NCI-H1092 treated with DMSO at 0.1 percent for 48 hours (cell line): ENCODE measurements at regions not wholly inside any gene's neighbourhood (a gene's known extent, or its start where the extent isn't known, plus 50 kb on each side); places are given as distances from the start of the nearest gene placed in this dataset.

Source experiments
- DNase-seq: peaks from one replicate; lab custom pipeline; 2025; lab: John Stamatoyannopoulos, UW

DNA sequence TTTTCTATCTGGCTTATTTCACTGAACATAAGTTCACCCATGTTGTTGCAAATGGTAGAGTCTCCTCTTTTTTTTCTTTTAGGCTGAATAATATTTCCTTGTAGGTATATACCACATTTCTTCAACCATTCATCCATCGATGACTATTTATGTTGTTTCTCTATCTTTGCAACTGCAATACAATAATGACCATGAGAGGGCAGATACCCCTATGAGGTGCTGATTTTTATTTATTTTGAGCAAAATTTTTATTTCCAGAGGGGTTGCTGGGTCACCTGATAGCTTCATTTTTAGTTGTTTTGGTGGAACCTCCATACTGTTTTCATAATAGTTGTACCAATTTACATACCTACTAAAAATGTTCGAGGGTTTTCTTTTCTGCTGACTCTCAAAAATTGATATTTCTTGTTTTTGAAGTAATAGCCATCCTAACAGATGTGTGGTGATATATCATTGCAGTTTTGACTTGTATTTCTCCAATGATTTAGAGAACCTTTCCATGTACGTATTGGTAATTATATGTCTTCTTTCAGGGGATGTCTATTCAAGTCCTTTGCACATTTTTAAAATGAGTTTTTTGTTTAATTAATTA is 1697.0 kb downstream of the PCDH7 start:
- DNase-seq, result no peak

DNA sequence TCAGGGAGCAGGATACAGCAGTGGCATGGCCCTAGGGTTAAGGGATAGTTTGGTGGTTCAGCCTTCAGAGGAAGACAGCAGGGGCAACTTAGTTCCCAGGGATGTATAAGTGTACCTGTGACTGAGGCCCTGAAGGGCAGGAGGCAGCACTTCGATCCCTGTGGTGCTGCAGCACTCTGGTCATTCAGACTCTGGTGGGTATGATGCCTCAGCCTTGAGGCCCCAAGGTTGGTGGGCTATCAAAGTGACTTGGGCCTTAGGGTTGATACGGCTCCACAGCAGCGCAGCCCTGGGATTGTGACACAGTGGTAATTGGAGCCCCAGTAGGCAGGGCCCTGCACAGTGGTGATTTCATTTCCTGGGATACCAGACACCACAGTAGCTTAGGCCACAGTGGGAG is 1703.1 kb downstream of the PCDH7 start:
- DNase-seq, result no peak

DNA sequence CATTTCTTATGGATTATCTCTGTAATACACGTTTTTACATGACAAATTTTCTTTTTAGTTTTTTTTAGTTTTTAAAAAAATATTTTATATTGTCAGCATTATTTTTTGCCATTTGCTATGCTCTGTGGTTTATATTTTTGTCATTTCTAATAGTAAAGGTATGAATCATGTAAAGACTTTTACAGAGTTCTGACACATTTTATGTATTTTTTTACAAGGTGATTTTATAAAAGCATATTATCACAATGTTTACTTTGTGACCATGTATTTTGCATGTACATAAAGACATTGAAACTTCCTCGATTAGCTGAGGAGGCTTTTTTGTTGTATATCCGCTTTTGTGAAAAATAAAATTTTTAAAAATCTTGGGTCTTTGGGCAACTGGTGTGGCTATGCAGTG is 1705.1 kb downstream of the PCDH7 start:
- DNase-seq, result no peak

DNA sequence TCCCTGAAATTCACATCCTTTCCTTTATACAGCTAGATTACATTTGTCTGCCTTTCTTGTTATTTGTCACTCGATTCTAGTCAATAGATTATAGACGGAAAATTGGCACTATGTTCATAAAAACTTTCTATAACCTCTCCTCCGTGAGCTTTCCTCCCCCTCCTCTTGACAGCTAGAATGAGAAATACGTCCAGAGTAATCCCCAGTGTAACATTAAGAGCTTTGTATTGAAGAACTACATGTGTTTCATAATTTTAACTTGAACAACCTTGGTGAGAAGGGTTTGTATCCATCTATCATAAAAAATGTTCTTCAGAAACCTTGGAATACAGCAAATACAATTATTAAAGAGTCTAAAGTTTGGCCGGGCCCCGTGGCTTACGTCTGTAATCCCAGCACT is 1707.4 kb downstream of the PCDH7 start:
- no peak for DNase-seq

DNA sequence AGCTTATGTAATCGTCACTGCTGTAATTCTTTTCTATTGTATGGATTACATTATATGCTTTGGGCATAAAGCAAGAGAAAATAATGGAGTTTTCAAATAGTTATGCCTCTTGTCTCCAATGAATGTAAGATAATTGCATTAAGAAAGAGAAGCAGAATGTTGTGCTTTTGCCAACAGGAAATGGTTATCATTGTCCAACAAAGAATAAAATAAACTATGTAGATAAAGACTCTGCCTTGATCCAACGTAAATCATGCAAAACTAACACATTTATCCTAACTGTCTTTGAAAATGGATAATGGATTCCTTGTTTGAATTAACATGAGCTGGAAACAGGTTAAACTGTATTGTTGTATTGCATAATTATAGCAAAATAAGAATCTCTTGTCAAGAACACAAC is 1709.0 kb downstream of the PCDH7 start:
- DNase-seq, result no peak

DNA sequence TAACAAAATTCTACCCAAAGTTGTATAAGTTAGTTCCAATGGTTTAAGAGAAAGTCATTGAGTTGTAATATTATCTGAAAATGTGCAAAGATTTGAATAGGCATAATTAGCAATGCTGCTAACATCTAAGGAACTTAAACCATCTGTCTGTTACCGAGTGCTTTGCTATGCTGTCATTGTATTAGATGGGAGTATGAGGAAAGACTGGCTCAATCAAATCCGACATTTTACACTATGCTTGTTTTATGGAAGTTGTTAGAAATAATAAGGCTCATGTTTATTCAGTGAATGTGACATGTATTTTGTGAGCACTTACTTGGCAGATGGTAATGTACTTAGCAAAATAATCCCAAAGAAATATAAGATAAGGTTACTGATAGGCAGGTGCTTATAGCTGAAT is 1715.1 kb downstream of the PCDH7 start:
- DNase-seq, result no peak

DNA sequence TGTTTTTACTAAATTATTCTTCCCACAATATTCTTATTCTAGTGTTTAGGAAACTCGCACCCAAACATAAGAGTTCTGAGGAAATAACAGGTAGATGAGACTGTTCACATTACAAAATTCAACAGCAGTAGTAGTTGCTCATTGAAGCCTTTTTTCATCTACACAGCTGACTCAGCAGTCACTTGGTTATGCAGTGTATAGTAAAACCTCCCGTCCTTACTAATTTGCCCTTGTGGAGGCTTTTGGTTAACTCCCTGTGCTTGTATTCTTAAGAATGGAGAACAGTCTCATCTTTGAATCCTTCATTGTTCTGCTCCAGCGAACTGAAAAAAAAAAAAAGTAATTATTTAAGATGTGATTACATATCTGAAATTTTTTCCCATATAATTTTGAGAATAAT is 1716.6 kb downstream of the PCDH7 start:
- DNase-seq, result no peak

DNA sequence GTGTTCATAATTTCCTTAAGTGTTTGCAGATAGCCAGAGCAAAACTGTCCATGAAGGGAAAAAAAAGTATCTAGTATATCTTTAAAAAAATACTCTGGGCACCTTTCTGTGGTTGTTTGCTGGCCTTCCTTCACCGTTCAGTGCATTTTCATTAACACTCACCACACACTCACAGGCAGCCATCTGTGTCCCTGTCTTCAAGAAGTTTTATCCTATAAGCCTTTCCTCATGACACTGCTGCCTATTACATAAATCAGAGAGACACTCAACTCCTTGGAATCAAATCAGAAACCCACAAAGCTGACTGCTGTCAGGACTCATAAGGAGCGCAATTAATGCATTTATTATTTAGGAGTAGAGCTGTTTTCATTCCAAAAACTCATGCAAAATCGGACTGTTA is 1720.2 kb downstream of the PCDH7 start:
- DNase-seq, result no peak

DNA sequence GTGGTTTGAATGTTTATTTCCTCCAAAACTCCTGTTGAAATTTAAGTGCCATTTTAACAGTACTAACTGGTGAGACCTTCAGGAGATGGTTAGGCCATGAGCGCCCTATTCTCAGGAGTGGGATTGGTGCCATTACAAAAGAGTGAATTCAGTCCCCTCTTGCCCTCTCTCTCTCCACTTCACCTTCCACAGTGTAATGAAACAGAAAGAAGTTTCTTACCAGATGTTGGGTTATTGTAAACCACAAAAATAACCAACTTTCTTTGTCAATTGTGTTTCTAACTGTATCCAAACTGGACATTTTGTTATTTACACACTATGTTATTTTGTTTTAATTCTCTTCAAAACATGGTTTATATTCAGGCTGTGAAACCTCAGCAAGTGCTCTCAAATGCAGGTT is 1734.3 kb downstream of the PCDH7 start:
- no peak for DNase-seq

DNA sequence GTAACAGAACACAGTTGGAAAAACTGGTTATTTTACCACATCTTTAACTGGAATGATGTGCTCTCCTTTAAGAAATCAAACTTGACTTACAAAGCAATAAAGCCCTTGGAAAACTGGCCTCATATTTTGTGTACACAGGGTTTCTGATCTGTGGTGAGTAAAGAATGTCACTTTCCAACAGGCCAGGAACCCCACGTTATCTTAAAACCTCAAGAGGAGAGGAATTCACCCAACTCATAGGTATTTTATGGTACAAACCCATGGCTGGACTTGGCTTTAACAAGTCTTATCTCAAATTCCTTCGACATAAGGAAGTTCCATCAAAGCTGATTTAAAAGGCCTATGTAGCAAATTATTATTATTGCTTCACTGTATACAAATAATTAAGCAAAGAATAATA is 1735.1 kb downstream of the PCDH7 start:
- no peak for DNase-seq

DNA sequence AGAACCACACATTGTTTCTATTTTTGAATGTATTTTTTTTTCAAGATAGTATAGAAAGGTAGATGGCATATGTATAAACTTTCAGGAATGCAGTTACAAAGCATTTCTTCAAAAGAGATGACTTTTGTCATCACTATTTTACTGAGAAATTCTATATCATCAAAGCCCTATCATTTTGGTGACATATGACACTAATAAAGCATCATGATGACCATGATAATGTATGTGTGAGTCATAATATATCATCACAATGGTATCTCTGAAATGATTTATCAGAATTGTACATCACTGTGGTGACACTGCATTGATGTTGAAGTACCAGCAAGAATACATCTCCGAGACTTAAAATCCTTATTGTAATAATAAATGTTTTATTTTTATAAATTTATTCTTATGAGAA is 1740.8 kb downstream of the PCDH7 start:
- no peak for DNase-seq

DNA sequence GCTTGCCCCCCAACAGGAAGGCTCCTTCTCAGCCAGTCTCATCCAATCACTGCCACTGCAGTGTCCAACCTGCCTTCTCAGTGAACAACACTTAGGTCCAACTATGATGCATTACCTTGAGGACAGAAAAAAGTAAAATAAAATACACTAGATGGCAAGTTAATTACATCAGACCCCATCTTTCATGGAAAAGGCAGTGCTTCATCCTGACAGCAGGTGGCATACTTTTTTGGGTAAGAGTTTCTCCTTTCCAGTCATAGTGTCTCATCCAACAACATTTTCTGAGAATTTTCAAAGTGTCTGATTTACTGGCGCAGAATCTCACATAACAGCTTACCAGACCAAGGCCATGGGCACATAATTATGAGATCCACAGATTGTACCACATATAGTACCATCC is 1742.8 kb downstream of the PCDH7 start:
- no peak for DNase-seq

DNA sequence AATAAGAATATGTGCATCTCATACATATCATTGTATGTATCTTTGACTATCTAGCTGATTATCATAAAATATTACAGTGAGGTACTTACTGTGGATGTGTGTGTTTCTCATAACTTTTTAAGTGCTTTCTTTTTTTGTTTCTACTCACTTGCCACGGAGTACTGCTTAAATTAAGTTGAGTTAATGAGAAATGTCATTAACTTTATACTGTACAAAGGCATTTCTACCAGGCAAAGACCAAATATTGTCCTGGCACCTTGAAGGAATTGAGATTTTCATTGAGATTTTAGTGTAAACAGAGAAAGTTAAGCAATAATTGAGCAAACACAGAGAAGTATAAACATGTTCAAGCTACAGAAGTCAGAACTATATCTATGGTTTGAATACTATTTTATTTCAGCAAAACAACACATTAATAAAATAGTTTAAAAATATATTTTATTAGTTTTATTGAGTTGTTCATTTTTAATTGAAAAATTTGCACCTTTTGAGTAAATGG is 1750.0 kb downstream of the PCDH7 start:
- DNase-seq, result no peak

DNA sequence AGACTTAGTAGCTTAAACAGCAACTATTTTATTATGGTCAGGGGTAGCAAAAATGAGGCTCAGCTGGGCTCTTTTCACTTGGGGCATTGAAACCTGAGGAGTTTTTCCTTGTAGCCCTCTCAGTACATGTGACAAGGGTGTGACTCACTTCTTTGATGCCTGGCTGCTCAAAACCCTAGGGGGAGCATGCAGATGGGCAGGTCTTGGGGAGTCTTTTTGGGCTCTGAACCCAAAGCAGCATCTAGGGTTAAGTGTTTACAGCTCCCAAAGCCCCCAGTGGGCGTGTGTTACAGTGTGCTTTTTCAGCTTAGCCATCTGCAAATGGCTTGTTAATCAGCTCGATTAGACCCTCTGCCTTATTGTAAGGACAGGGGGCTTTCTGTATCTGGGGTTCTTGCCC is 1752.7 kb downstream of the PCDH7 start:
- DNase-seq, result no peak

DNA sequence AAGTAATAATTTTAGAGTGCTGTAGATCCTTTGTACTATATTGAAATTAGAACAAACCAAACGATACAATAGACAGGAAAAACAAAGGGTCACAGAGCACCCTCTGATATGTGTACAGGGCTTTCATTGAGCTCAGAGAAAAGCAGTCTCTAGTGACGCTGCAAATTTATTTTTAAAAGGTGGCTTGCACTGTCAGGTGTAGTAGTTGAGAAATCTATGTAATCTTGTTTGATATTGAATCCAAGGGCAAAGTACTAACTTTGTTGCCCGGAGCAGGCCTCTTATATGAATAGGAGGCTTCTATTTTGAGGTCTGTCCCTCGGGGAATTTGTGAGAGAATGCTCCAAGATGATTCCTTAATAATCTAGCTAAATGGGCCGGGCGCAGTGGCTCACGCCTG is 1755.5 kb downstream of the PCDH7 start:
- no peak for DNase-seq

DNA sequence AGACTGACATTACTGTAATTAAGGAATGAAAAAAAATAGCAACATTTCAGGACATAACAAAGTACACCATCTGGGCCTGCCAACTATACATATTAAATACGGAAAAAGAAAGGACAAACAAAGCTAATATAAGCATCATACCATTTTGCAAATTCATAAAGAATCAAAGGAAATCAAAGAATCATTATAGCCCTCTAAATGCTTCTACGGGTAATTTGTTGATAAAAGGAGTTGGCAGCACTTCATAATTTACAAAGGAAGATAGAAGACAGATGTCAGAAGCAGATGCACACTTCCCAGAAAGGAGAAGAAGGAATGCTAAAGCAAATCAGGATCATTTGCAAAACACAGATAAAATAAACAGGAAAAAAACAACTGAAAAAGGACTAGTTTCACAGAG is 1757.3 kb downstream of the PCDH7 start:
- DNase-seq, result no peak

DNA sequence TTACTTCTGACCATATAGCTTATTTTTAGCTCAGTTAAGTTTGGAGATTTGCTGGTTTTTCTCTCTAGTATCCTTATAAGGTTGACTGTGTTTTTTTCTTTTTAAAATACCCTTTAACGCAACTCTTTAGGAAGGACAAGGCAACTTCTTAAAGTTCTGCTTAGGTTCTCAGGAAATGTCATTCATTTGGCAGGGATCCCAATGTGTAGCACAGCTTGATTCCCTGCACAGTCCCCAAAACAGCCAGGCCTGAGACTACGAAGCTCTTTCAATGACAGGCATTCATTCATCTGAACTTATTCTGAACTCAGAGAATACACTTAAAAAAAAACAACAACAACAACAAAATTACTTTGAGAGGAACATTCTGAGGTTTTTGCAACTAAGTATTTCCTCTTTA is 1765.8 kb downstream of the PCDH7 start:
- no peak for DNase-seq

DNA sequence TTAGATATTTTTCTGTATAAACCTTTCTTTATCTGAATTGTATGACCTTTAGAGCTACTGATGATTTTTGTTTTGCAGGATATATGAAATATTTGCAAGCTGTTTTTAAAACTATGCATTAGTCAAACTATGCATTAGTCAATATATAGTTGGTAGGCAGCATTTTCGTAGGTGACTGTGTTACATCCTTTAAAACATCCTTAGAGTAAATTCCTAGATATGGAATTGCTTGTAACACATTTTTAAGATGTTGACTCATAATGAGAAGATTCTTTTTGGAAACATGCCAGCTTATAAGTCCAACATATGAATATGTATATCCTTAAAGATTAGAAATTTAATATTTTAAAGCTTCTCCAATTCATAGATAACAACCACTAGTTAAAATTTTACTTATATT is 1768.5 kb downstream of the PCDH7 start:
- no peak for DNase-seq

DNA sequence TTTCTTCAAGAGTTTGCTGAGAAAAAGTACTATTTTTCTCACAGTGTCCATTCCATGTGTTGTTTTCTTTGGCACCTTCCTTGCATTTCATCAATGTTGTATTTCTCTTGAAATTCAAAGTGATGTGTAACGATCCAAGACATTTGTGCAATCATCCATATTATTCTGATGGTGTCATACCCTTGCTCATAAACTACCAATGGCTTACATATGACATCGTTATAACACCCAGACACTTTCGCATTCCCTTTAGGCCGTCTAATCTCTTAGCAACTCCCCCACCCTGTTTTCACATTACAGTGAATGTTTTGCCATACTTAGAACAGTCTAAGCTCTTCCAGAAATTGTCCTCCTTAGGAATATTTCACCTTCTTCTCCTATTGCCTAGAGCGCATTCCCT is 1779.0 kb downstream of the PCDH7 start:
- no peak for DNase-seq

DNA sequence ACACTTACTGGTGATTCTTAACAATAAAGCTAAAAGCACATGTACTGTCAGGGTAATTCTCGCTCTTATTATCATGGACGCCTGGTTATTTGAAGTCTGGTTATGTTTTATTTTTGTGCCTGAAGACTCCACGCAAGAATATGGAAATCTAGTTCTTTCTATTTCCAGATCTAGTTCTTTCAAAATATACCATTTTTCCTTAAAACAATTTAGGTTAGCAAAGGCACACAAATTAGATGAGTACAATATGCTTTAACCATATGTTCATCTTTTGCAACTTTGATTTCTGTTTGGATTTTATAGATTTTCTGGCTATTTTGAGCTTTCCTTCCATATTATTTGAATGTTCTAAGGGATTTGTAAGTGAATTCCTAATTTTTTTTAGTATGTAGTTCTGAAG is 1783.1 kb downstream of the PCDH7 start:
- no peak for DNase-seq

DNA sequence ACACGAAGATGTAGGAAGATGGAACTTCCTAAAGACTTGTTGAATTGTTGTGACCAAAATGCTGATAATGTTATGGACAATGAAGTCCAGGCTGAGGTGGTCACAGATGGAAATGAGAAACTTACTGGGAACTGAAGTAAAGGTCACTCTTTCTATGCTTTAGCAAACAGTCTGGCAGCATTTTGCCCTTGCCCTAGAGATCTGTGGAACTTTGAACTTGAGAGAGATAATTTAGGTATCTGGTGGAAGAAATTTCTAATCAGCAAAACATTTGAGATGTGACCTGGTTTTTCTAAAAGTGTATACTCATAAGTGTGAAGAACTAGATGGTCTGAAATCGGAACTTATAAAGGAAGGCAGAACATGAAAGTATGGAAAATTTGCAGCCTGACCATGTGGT is 1785.9 kb downstream of the PCDH7 start:
- DNase-seq, result no peak

DNA sequence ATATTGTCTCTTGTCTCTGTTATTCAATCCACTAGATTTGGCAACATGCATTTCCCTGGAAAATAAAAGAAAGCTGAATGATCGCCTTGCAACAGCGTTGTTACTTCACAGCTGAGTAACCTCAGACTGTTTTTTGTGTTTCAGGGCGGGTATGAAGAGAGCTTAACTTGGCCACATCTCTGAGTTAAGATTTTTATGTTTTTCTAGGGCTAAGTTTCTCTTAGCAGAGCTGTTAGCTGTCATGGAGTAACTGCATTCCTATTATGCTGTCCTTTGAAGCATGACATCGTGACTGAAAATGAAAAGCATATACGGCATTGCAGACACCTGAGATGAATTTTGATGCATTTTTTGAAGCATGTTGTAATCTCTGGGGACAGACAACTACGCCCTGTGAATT is 1798.9 kb downstream of the PCDH7 start:
- DNase-seq, result peak; percentile 9

DNA sequence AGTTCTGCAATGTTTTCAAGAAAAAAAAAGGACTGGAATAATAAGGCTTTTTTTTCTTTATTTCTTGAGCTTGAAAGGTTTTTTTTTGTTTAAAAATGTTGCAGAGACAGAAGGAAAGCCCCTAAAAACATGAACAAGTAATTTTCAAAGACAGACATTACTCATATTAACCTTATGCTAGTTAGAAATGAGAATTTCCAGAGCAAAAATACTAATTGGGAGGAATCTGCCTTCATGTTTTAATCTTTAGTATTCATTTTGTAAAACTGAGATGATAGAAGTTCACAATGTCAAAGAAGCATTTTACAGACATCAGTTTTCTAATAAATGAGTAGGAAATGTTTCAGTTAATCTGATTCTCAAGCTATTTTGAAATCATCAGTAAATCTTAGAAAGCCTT is 1805.3 kb downstream of the PCDH7 start:
- DNase-seq, result no peak

DNA sequence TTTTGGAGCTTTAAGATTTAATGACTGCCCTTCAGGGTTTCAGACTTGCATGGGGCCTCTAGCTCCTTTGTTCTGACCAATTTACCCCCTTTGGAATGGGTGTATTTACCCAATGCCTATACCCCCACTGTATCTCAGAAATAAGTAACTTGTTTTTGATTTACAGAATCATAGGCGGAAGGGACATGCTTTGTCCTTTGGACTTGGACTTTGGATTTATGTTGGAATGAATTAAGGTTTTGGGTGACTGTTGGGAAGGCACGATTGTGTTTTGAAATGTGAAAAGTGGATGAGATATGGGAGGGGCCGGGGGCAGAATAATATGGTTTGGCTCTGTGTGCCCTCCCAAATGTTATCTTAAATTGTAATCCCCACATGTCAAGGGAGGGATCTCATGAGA is 1824.7 kb downstream of the PCDH7 start:
- DNase-seq, result no peak

DNA sequence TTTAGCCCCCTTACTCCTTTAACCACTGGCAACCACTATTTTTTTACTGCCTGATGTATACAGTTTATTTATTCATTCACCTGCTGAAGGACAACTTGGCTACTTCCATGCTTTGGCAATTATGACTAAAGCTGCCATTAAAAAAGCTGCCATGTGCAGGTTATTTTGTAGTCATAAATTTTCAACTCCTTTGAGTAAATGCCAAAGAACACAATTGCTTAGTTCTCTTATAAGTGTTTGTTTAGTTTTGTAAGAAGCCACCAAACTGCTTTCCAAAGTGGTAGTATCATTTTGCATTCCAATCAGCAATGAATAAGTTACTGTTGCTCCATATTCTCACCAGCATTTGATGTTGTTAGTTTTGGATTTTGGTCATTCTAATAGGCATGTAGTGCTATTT is 1831.8 kb downstream of the PCDH7 start:
- DNase-seq, result peak; percentile 27
